HepG2 (cell line): ENCODE measurements at regions not wholly inside any gene's neighbourhood (a gene's known extent, or its start where the extent isn't known, plus 50 kb on each side); places are given as distances from the start of the nearest gene placed in this dataset.

Experiments used
- ATAC-seq: fragments of 200-7000 bp; cut with Tn5 transposase; 3 replicates; pipeline ENCODE4 v1.9.1; 2020; ENCODE audit warnings: mild to moderate bottlenecking, moderate library complexity
- BruUV-seq: library from RNA; stranded (reverse); fragments of 400-500 nt; replicated peaks from 2 replicates; lab custom pipeline; 2021; lab: Mats Ljungman, UMichigan
- CTCF ChIA-PET: fragments of 300-600 bp; formaldehyde crosslinking; extraction: SDS; loops from one replicate; lab custom pipeline; 2021; ENCODE audit warnings: low total read pairs, inconsistent platforms, low intra/inter-chr PET ratio; lab: Yijun Ruan, JAX
- POLR2A ChIA-PET: fragments of 350-600 bp; sonication (Branson Sonifier 250); formaldehyde crosslinking; loops from one replicate; lab custom pipeline; 2020; ENCODE audit warnings: antibody characterized with exemption, inconsistent platforms; lab: Yijun Ruan, JAX
- DNase-seq: peaks from one replicate; pipeline ENCODE4 v3.0.0-alpha.2; 2015; ENCODE audit warnings: low spot score
- FAIRE-seq: peaks from 3 replicates; lab custom pipeline; 2011; peaks lifted over from hg19 to GRCh38; lab: Jason Lieb, UNC
- H2AFZ ChIP-seq: one replicate; pipeline ENCODE4 v1.6.1; 2011; ENCODE audit warnings: low read length, inconsistent platforms
- H3K27ac ChIP-seq: fragments of 300-600 bp; 3 replicates; pipeline ENCODE4 v1.8.0; 2011; ENCODE audit warnings: mixed run types, mild to moderate bottlenecking, mixed read lengths, low read length, inconsistent platforms; ENCODE audit not compliant: insufficient read depth; ENCODE audit errors: extremely low read length
- H3K27me3 ChIP-seq, 2 experiments: fragments of 200-600 bp in 1 of 2; 2 replicates in 1 of 2; 3 replicates in 1 of 2; pipeline versions ENCODE4 v1.6.0 to v1.8.0; 2011; ENCODE audit warnings: low read length in 2 of 2, mild to moderate bottlenecking in 2 of 2, moderate library complexity in 2 of 2, inconsistent platforms in 1 of 2; ENCODE audit not compliant: insufficient read depth in 2 of 2, control insufficient read depth in 1 of 2
- H3K36me3 ChIP-seq, 2 experiments: fragments of 200-600 bp in 1 of 2; replicated peaks in 1 of 2; 2 replicates in 1 of 2; 3 replicates in 1 of 2; pipeline versions ENCODE4 v1.5.1 to v1.8.0; 2011; ENCODE audit warnings: low read length in 2 of 2, inconsistent platforms in 1 of 2; ENCODE audit not compliant: insufficient read depth in 2 of 2, control insufficient read depth in 1 of 2
- H3K4me1 ChIP-seq: 2 replicates; pipeline ENCODE4 v1.5.1; 2012; ENCODE audit warnings: low read length, inconsistent platforms; ENCODE audit not compliant: insufficient read depth
- H3K4me2 ChIP-seq: 2 replicates; pipeline ENCODE4 v1.6.0; 2011; ENCODE audit warnings: low read depth, low read length, inconsistent platforms
- H3K4me3 ChIP-seq, 3 experiments: fragments of 200-600 bp in 1 of 3; sonication (generic), shearing (Covaris generic) in 1 of 3; replicated peaks in 1 of 3; 2 replicates each; pipeline ENCODE4 v1.5.1; 2011 to 2016; ENCODE audit warnings: low read length in 3 of 3, inconsistent platforms in 2 of 3, low read depth in 2 of 3, mild to moderate bottlenecking in 2 of 3, control low read depth in 1 of 3, mixed read lengths in 1 of 3; ENCODE audit not compliant: insufficient read depth in 1 of 3
- H3K79me2 ChIP-seq: one replicate; pipeline ENCODE4 v1.6.1; 2011; ENCODE audit warnings: low read length, inconsistent platforms; ENCODE audit not compliant: insufficient read depth
- H3K9ac ChIP-seq: 2 replicates; pipeline ENCODE4 v1.6.0; 2011; ENCODE audit warnings: mild to moderate bottlenecking, low read depth, low read length, inconsistent platforms; ENCODE audit not compliant: insufficient read depth
- H3K9me3 ChIP-seq: 2 replicates; pipeline ENCODE4 v1.5.1; 2012; ENCODE audit warnings: mild to moderate bottlenecking, low read length
- H4K20me1 ChIP-seq: 2 replicates; pipeline ENCODE4 v1.6.0; 2011; ENCODE audit warnings: inconsistent platforms, mild to moderate bottlenecking, low read length, moderate library complexity; ENCODE audit not compliant: insufficient read depth
- FOXP1 ChIP-seq, 2 experiments: fragments of 450-650 bp in 1 of 2; IDR thresholded peaks; 2 replicates each; pipeline ENCODE4 v1.6.1; 2017 to 2018; ENCODE audit warnings: antibody characterized with exemption in 1 of 2
- MAZ ChIP-seq, 2 experiments: sonication (generic) in 1 of 2; formaldehyde crosslinking in 1 of 2; IDR thresholded peaks; 2 replicates each; pipeline versions ENCODE4 v1.5.0 to v1.6.1; 2012 to 2020; ENCODE audit warnings: low read depth in 2 of 2, mild to moderate bottlenecking in 2 of 2, borderline replicate concordance in 1 of 2, improper control_type of control experiment in 1 of 2, low read length in 1 of 2, missing genetic modification reagents in 1 of 2, moderate library complexity in 1 of 2
- NFAT5 ChIP-seq: sonication (generic); formaldehyde crosslinking; IDR thresholded peaks from 2 replicates; pipeline ENCODE4 v1.4.0; 2020; ENCODE audit warnings: missing genetic modification reagents
- RFX1 ChIP-seq: fragments of 450-650 bp; IDR thresholded peaks from 2 replicates; pipeline ENCODE4 v1.6.1; 2017
- SRF ChIP-seq: IDR thresholded peaks from 2 replicates; pipeline ENCODE4 v1.6.1; 2011; ENCODE audit warnings: mild to moderate bottlenecking, low read depth, low read length, moderate library complexity
- ZFP62 ChIP-seq: sonication (generic); formaldehyde crosslinking; IDR thresholded peaks from 2 replicates; pipeline ENCODE4 v1.4.0; 2020; ENCODE audit warnings: missing genetic modification reagents
- ZNF547 ChIP-seq: sonication (generic); formaldehyde crosslinking; IDR thresholded peaks from 2 replicates; pipeline ENCODE4 v1.5.1; 2020; ENCODE audit warnings: mild to moderate bottlenecking, missing genetic modification reagents
- ZNF607 ChIP-seq: sonication (generic); formaldehyde crosslinking; IDR thresholded peaks from 2 replicates; pipeline ENCODE4 v1.5.1; 2020; ENCODE audit warnings: missing genetic modification reagents, mild to moderate bottlenecking, borderline replicate concordance
- ZNF615 ChIP-seq: sonication (generic); formaldehyde crosslinking; IDR thresholded peaks from 2 replicates; pipeline ENCODE4 v1.5.0; 2020; ENCODE audit warnings: mild to moderate bottlenecking, missing genetic modification reagents, borderline replicate concordance
- WGBS: methylation state at CpG from one replicate; pipeline ENCODE4 v1.1.6; 2017; ENCODE audit warnings: low lambda C conversion rate; 5-methylcytosine and 5-hydroxymethylcytosine counted together
- in situ Hi-C: cut with HindIII; loops from 2 replicates; pipeline ENCODE4 v1.10.0; 2017; ENCODE audit warnings: low pct_unique_long_range_greater_than_20kb; ENCODE audit not compliant: extremely low pct_ligation_motif_present
- intact Hi-C: fragments of 100-400 bp; cut with micrococcal nuclease; formaldehyde crosslinking; loops from one replicate; pipeline ENCODE4 v1.10.0; 2022; ENCODE audit not compliant: unreplicated experiment

- Histone ChIP-seq H3K4me2 (no peak overlapping the region), H3K27me3 (peaks cover 0 to 9% of the 10 kb centered on the region in 2 experiments; a peak in 1 of 5 replicates), H3K9ac (no peak overlapping the region), H4K20me1 (no peaks in the 10 kb centered on the region), H3K9me3 (no peaks in the 10 kb centered on the region), H3K4me3 (no peak overlapping the region), H3K36me3 (no peaks in the 10 kb centered on the region), H3K4me1 (peaks cover 5% of the 10 kb centered on the region; the same call in 1 of the 2 replicates), H3K79me2 (no peaks in the 10 kb centered on the region), H2AFZ (no peak overlapping the region), H3K27ac (no peak overlapping the region)
- no peak for TF ChIP-seq ZNF547 (CRISPR knock-in tag)
- TF ChIP-seq ZFP62 (CRISPR knock-in tag) = no peak
- TF ChIP-seq SRF = no peak
- in situ Hi-C loops = no loop called here
- WGBS = 58% methylated on average over 3 of the region's 3 CpGs
- DNase-seq (no peak), ATAC-seq (no peak), FAIRE-seq (no peak)
- no TSS peak for BruUV-seq
- intact Hi-C loops = no loop called here
- ChIA-PET POLR2A (no interaction called here), CTCF (no interaction called here)
These were observed 75.3 kb upstream of the C7orf33 start for GRCh38 chr7:148515237-148515636.

GRCh38 chr7:148515728-148516695 lies 74.6 kb upstream of the C7orf33 start:
- in situ Hi-C loops = no loop called here
- Histone ChIP-seq H4K20me1 (no peaks in the 10 kb centered on the region), H3K36me3 (no peaks in the 10 kb centered on the region), H3K27me3 (peaks cover 0 to 16% of the 10 kb centered on the region in 2 experiments; a peak in 3 of 5 replicates), H3K27ac (no peak overlapping the region), H3K4me2 (no peak overlapping the region), H3K4me1 (no peaks in the 10 kb centered on the region), H3K9me3 (no peaks in the 10 kb centered on the region), H2AFZ (no peak overlapping the region), H3K9ac (no peak overlapping the region), H3K4me3 (no peak overlapping the region), H3K79me2 (no peaks in the 10 kb centered on the region)
- ChIA-PET POLR2A (no interaction called here), CTCF (no interaction called here)
- BruUV-seq = no TSS peak
- FAIRE-seq (no peak), DNase-seq (no peak), ATAC-seq (no peak)
- intact Hi-C loops = no loop called here
- TF ChIP-seq NFAT5 (CRISPR knock-in tag) = no peak
- TF ChIP-seq ZNF615 (CRISPR knock-in tag) = no peak
- no peak for TF ChIP-seq MAZ (IDR thresholded peaks at IDR 0.05; ENCODE audit: borderline replicate concordance, low read depth, low read length)
- no peak for TF ChIP-seq MAZ (CRISPR knock-in tag; IDR thresholded peaks at IDR 0.05; ENCODE audit: low read depth)
- TF ChIP-seq RFX1 = no peak
- no peak for TF ChIP-seq FOXP1 (IDR thresholded peaks at IDR 0.05)
- TF ChIP-seq FOXP1 (CRISPR knock-in tag; IDR thresholded peaks at IDR 0.05) = no peak
- no peak for TF ChIP-seq ZNF607 (CRISPR knock-in tag)
- WGBS = 5% methylated on average over 6 of the region's 6 CpGs
